Caco-2 (cell line): ENCODE measurements at regions not wholly inside any gene's neighbourhood (a gene's known extent, or its start where the extent isn't known, plus 50 kb on each side); places are given as distances from the start of the nearest gene placed in this dataset.

Source experiments
- BruUV-seq: library from RNA; stranded (reverse); fragments of 400-500 nt; replicated peaks from 2 replicates; lab custom pipeline; 2021; lab: Mats Ljungman, UMichigan
- CTCF ChIA-PET: fragments of 300-600 bp; sonication (Branson Sonifier 250); formaldehyde crosslinking; loops from one replicate; lab custom pipeline; 2022; ENCODE audit warnings: antibody characterized with exemption; lab: Charles Lee
- POLR2A ChIA-PET: fragments of 300-600 bp; sonication (Branson Sonifier 250); formaldehyde crosslinking; loops from one replicate; lab custom pipeline; 2022; ENCODE audit warnings: antibody characterized with exemption; lab: Charles Lee
- DNase-seq, 2 experiments: peaks; one replicate each; pipeline versions ENCODE4 v3.0.0 to v3.0.0-alpha.2; 2020 to 2022
- H3K27me3 ChIP-seq: replicated peaks from 2 replicates; pipeline ENCODE4 v1.6.0; 2011; ENCODE audit warnings: low read length; ENCODE audit not compliant: control insufficient read depth, insufficient read depth
- H3K36me3 ChIP-seq: 2 replicates; pipeline ENCODE4 v1.5.1; 2011; ENCODE audit warnings: low read length; ENCODE audit not compliant: control insufficient read depth, insufficient read depth
- H3K4me1 ChIP-seq: fragments of 250-450 bp; sonication (Bioruptor Pico); 2 replicates; pipeline ENCODE4 v1.5.1; 2020; ENCODE audit warnings: mild to moderate bottlenecking
- H3K4me3 ChIP-seq: 2 replicates; pipeline ENCODE4 v1.5.1; 2011; ENCODE audit warnings: low read depth, mild to moderate bottlenecking, control low read depth, low read length
- H3K9me3 ChIP-seq: fragments of 250-450 bp; sonication (Bioruptor Pico); 2 replicates; pipeline ENCODE4 v1.5.1; 2020; ENCODE audit warnings: mild to moderate bottlenecking, moderate library complexity
- H3K27ac Mint-ChIP-seq: one replicate; pipeline ENCODE4 v1.8.0; 2022; ENCODE audit warnings: mixed read lengths; ENCODE audit not compliant: unreplicated experiment
- H3K27me3 Mint-ChIP-seq: one replicate; pipeline ENCODE4 v1.8.0; 2022; ENCODE audit warnings: mixed read lengths; ENCODE audit not compliant: insufficient read depth, unreplicated experiment
- H3K36me3 Mint-ChIP-seq: one replicate; pipeline ENCODE4 v1.8.0; 2022; ENCODE audit warnings: mild to moderate bottlenecking, mixed read lengths; ENCODE audit not compliant: insufficient read depth, unreplicated experiment
- H3K4me1 Mint-ChIP-seq: one replicate; pipeline ENCODE4 v1.8.0; 2022; ENCODE audit warnings: low read depth, mixed read lengths; ENCODE audit not compliant: unreplicated experiment
- H3K4me3 Mint-ChIP-seq: one replicate; pipeline ENCODE4 v1.8.0; 2022; ENCODE audit warnings: mild to moderate bottlenecking, moderate library complexity, mixed read lengths; ENCODE audit not compliant: unreplicated experiment
- H3K9me3 Mint-ChIP-seq: one replicate; pipeline ENCODE4 v1.8.0; 2022; ENCODE audit warnings: mixed read lengths; ENCODE audit not compliant: unreplicated experiment
- CTCF ChIP-seq, 2 experiments: fragments of 200-600 bp in 1 of 2; IDR thresholded peaks; 1 replicate in 1 of 2; 2 replicates in 1 of 2; pipeline versions ENCODE4 v1.5.1 to v1.8.0; 2011 to 2022; ENCODE audit warnings: antibody characterized with exemption in 1 of 2, control low read depth in 1 of 2, inconsistent platforms in 1 of 2, low read depth in 1 of 2, low read length in 1 of 2, mild to moderate bottlenecking in 1 of 2, moderate library complexity in 1 of 2; ENCODE audit not compliant: insufficient read depth in 1 of 2, severe bottlenecking in 1 of 2, unreplicated experiment in 1 of 2
- intact Hi-C: fragments of 100-400 bp; cut with micrococcal nuclease; formaldehyde crosslinking; loops from one replicate; pipeline ENCODE4 v1.10.0; 2022; ENCODE audit not compliant: unreplicated experiment

- CTCF ChIA-PET, result interaction anchor here (0.7 kb wide), 2 partner anchors 153 to 311 kb away, joined by 4 to 10 read pairs; no protein-coding TSS in a partner anchor
Observed at GRCh38 chr11:45073685-45074141, 72.7 kb upstream of the PRDM11 start.

GRCh38 chr11:45075519-45075918, 70.9 kb upstream of the PRDM11 start:
- CTCF ChIA-PET, result no interaction called here
- Mint-ChIP-seq H3K9me3 (no peaks in the 10 kb centered on the region), H3K36me3 (no peaks in the 10 kb centered on the region), H3K27ac (no peak overlapping the region), H3K4me3 (no peak overlapping the region), H3K4me1 (no peaks in the 10 kb centered on the region), H3K27me3 (peaks cover 18% of the 10 kb centered on the region)
- Histone ChIP-seq H3K4me3 (no peak overlapping the region), H3K4me1 (no peaks in the 10 kb centered on the region), H3K36me3 (no peaks in the 10 kb centered on the region), H3K27me3 (peaks cover 2% of the 10 kb centered on the region), H3K9me3 (no peaks in the 10 kb centered on the region)
- POLR2A ChIA-PET, result no interaction called here
- no peak for TF ChIP-seq CTCF (IDR thresholded peaks at IDR 0.05; ENCODE audit: insufficient read depth in 1 of 2, low read depth in 1 of 2, low read length in 1 of 2, severe bottlenecking in 1 of 2, unreplicated experiment in 1 of 2)
- BruUV-seq, result no TSS peak
- intact Hi-C loops, result no loop called here
- DNase-seq, result no peak

More at GRCh38 chr11:45073685-45074141, 72.7 kb upstream of the PRDM11 start:
- H3K4me3 Mint-ChIP-seq, result no peak overlapping the region
- TF ChIP-seq CTCF (IDR thresholded peaks at IDR 0.05; ENCODE audit: insufficient read depth in 1 of 2, low read depth in 1 of 2, low read length in 1 of 2, severe bottlenecking in 1 of 2, unreplicated experiment in 1 of 2), result no peak
- no peaks in the 10 kb centered on the region for H3K4me1 ChIP-seq
- H3K36me3 ChIP-seq, result no peaks in the 10 kb centered on the region
- H3K4me1 Mint-ChIP-seq, result no peaks in the 10 kb centered on the region
- POLR2A ChIA-PET, result no interaction called here
- no peaks in the 10 kb centered on the region for H3K9me3 Mint-ChIP-seq
- no peaks in the 10 kb centered on the region for H3K36me3 Mint-ChIP-seq
- no peaks in the 10 kb centered on the region for H3K9me3 ChIP-seq
- H3K27ac Mint-ChIP-seq, result no peak overlapping the region
- peaks cover 2% of the 10 kb centered on the region for H3K27me3 ChIP-seq
- DNase-seq, result no peak
- intact Hi-C loops, result no loop called here
- no peak overlapping the region for H3K4me3 ChIP-seq
- BruUV-seq, result no TSS peak
- peaks cover 20% of the 10 kb centered on the region for H3K27me3 Mint-ChIP-seq

- H3K36me3 Mint-ChIP-seq, result no peaks in the 10 kb centered on the region
- POLR2A ChIA-PET, result no interaction called here
Observed at GRCh38 chr11:45075952-45076351, 70.5 kb upstream of the PRDM11 start.

More at GRCh38 chr11:45075952-45076351, 70.5 kb upstream of the PRDM11 start:
- Histone ChIP-seq H3K4me1 (no peaks in the 10 kb centered on the region), H3K36me3 (no peaks in the 10 kb centered on the region), H3K27me3 (peaks cover 2% of the 10 kb centered on the region), H3K4me3 (no peak overlapping the region), H3K9me3 (no peaks in the 10 kb centered on the region)
- CTCF ChIA-PET, result no interaction called here
- H3K4me1 Mint-ChIP-seq, result no peaks in the 10 kb centered on the region
- H3K9me3 Mint-ChIP-seq, result no peaks in the 10 kb centered on the region
- no peak overlapping the region for H3K4me3 Mint-ChIP-seq
- H3K27ac Mint-ChIP-seq, result no peak overlapping the region
- no peak for TF ChIP-seq CTCF (IDR thresholded peaks at IDR 0.05; ENCODE audit: insufficient read depth in 1 of 2, low read depth in 1 of 2, low read length in 1 of 2, severe bottlenecking in 1 of 2, unreplicated experiment in 1 of 2)
- peaks cover 19% of the 10 kb centered on the region for H3K27me3 Mint-ChIP-seq
- intact Hi-C loops, result no loop called here
- BruUV-seq, result no TSS peak
- DNase-seq, result no peak
